Epithelial cell of proximal tubule (primary cell): ENCODE measurements at regions not wholly inside any gene's neighbourhood (a gene's known extent, or its start where the extent isn't known, plus 50 kb on each side); places are given as distances from the start of the nearest gene placed in this dataset.

Experiments
- DNase-seq: peaks from one replicate; pipeline ENCODE4 v3.0.0-alpha.2; 2011; ENCODE audit warnings: low read depth
- H3K4me3 ChIP-seq: 2 replicates; pipeline ENCODE4 v1.5.1; 2011; ENCODE audit warnings: low read depth, mild to moderate bottlenecking, low read length
- TF ChIP-seq, protein P1 (sequence below): conservative IDR thresholded peaks from 2 replicates; pipeline ENCODE4 v1.5.1; 2012; ENCODE audit warnings: low read depth, mild to moderate bottlenecking, low read length

DNA sequence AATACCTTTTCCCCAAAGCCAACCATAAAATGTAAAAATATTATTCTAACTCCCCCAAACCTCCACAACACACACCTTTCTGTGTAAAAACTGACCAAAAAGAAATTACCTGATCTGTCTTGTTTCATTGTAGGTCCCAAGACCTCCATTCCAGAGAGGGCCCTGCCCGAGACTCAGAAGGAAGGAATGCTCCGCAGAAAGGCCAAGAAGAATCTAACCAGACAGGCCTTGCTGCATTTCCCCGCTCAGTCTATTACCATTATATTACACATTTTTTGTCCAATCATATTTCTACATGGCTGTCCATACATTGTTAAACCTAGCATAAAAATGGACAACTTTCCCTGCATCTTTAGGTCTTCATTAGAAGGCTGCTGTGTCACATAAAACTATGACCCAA, 237.5 kb upstream of the UBASH3B start:
- TF ChIP-seq, protein P1, sequence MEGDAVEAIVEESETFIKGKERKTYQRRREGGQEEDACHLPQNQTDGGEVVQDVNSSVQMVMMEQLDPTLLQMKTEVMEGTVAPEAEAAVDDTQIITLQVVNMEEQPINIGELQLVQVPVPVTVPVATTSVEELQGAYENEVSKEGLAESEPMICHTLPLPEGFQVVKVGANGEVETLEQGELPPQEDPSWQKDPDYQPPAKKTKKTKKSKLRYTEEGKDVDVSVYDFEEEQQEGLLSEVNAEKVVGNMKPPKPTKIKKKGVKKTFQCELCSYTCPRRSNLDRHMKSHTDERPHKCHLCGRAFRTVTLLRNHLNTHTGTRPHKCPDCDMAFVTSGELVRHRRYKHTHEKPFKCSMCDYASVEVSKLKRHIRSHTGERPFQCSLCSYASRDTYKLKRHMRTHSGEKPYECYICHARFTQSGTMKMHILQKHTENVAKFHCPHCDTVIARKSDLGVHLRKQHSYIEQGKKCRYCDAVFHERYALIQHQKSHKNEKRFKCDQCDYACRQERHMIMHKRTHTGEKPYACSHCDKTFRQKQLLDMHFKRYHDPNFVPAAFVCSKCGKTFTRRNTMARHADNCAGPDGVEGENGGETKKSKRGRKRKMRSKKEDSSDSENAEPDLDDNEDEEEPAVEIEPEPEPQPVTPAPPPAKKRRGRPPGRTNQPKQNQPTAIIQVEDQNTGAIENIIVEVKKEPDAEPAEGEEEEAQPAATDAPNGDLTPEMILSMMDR, result no peak
- no peak overlapping the region for H3K4me3 ChIP-seq
- no peak for DNase-seq

DNA sequence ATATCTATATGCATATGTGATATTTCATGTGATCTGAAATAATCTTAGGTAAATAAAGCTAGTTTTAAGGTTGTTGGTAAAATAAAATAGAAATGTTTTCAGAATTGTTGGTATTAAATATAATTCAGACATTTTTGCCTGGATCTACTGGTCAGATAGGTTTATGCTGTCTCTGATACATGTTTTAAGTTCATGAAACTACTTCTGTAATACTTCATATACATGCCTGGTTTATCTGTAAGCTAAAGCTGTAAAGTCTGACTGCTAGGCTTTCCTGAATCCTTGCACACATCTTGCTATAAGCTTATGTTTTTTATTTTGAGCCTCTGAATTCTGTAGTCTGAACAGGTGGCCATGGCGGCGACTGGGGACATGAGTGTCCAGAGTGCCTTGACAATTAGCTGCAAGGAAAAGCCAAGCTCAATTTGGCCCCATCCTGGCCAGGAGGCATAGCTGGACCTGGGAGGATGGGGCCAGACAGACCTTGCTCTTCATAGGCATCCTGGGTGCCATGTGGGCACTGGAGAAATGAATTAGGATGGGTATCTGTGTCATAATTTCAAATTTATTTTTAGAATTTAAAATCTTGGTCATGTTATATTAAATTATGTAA, 241.0 kb upstream of the UBASH3B start:
- TF ChIP-seq, protein P1, result no peak
- DNase-seq, result no peak
- no peak overlapping the region for H3K4me3 ChIP-seq

DNA sequence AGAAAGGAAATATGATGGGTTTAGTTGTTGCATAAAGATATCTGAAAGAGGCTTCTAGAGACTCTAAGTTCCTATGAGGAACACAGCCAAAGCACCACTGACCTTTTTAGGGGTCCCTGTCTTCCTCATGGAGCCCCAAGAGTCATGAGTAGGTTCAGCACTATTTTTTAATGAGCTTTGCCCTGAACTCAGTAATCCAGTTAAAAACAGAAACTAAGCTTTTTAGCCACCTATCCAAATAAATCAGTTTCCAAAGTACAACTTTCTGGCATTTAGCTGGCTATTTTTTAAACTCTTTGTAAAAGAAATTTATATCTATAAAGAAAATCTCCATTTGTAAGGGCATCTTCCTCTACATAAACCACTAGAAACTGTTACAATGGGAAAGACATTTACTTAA, 241.8 kb upstream of the UBASH3B start:
- no peak for DNase-seq
- H3K4me3 ChIP-seq, result no peak overlapping the region
- TF ChIP-seq, protein P1, result no peak

DNA sequence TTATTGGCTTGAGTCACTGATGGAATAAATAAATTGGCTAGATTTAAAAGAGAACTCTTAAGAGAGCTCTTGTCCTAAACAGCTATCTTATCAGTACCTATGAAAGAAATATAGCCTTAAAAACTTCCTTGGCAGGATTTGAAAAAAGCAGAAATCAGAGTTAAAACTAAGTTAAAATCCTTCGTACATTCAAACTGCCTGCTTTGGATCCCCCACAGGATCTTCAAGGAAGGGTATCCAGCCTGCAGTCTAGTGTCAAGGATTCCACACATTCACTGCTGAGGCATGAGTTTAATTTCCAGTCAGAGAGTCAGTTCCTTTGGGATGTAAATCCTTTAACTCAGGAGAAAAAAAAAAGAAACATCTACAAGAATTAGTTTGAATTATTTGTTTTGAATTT, 242.9 kb upstream of the UBASH3B start:
- DNase-seq, result no peak
- TF ChIP-seq, protein P1, result no peak
- H3K4me3 ChIP-seq, result no peak overlapping the region

DNA sequence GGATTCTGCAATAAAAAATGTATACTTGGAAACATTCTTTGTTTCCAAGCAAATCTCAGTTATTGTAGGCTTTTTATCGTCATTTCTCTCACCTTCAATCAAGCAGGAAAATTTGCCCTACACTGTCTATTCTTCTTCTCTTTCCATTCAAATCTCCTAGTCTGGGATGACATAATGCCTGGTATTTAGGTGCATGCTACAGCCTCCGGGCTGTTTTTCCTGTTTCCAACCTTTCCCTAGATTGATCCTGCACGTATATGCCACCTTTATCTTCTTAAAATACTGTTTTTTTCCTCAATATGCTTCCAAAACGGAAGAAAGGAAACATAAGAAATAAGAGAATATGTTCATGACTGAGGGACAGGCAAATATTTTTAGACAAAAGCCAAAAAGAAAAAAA, 249.1 kb upstream of the UBASH3B start:
- H3K4me3 ChIP-seq, result no peak overlapping the region
- no peak for DNase-seq
- TF ChIP-seq, protein P1, result no peak

DNA sequence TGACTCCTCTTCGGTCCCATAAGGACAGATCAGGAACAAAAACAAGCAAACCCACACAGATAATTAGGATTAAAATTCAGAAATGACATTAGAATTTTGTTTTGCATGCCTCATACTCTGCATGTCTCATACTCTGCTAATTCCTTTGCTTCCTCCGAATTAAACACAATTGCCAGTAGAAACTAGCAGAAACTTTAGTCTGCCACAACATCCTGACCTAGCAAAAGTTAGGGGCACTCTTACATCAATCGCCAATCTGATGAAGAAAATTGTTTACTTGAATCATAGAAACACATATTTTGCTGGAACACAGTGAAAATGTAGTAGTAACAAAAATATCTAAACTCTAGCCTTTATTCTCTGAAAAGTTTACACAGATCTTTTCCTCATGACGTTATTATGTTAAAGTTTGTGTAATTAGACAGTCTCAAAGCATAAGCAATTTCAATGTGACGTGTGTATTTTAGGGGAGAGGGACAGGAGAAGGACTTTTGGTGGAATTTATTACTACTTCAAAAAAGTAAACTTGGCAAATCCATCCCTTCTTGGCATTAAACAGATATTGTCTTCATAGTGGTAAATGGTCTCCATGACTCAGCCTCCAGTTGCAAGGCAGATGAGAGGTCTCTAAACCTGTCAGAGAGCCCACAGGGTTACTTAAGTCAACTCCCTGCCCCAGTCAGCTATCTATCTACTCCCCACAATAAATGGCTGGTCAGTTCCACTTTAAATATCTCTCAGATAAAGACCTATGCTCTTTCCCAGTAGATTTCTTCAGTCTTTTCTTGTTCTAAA, 249.8 kb upstream of the UBASH3B start:
- DNase-seq, result no peak

More for the DNA sequence above, 249.8 kb upstream of the UBASH3B start:
- H3K4me3 ChIP-seq, result no peak overlapping the region
- TF ChIP-seq, protein P1, result no peak
